NK-92 treated with Interleukin-12 subunit alpha and Interleukin-12 subunit beta, amount 100 ng/mL, for 24 hours (cell line): ENCODE measurements at regions not wholly inside any gene's neighbourhood (a gene's known extent, or its start where the extent isn't known, plus 50 kb on each side); places are given as distances from the start of the nearest gene placed in this dataset.
"Not testable (repeated sequence)": the region's sequence is repeated elsewhere in the genome, so short reads cannot be mapped to it uniquely, and the experiment has no call there.

ENCODE experiments used
- DNase-seq: peaks from one replicate; lab custom pipeline; 2025; lab: John Stamatoyannopoulos, UW

- DNase-seq, result no peak
These were observed 119.8 kb upstream of the PDE10A start for GRCh38 chr6:165782812-165783211.

GRCh38 chr6:165782134-165782533 is 119.1 kb upstream of the PDE10A start:
- DNase-seq, result no peak

GRCh38 chr6:165777680-165778079 is 114.6 kb upstream of the PDE10A start:
- no peak for DNase-seq

DNA sequence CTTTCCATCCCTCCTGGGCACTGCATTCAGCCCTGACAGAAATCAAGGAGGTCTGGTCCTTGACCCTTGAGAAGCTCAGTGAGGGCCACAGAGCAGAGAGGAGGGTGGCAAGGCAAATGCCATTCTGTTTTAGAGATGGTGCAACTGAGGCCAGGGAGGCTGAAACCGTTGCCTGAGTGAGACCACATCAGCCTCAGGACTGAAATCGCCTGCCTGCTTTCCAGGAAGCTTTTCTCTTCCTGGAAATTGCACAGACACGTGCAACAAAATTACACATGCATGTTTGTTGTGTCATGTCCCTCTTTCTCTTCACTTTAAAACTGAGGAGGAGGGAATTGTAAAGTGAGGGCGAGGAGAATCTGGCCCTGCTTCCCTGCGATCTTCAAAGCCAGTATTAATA is 113.7 kb upstream of the PDE10A start:
- no peak for DNase-seq

GRCh38 chr6:165775721-165776120 is 112.7 kb upstream of the PDE10A start:
- DNase-seq, result no peak

DNA sequence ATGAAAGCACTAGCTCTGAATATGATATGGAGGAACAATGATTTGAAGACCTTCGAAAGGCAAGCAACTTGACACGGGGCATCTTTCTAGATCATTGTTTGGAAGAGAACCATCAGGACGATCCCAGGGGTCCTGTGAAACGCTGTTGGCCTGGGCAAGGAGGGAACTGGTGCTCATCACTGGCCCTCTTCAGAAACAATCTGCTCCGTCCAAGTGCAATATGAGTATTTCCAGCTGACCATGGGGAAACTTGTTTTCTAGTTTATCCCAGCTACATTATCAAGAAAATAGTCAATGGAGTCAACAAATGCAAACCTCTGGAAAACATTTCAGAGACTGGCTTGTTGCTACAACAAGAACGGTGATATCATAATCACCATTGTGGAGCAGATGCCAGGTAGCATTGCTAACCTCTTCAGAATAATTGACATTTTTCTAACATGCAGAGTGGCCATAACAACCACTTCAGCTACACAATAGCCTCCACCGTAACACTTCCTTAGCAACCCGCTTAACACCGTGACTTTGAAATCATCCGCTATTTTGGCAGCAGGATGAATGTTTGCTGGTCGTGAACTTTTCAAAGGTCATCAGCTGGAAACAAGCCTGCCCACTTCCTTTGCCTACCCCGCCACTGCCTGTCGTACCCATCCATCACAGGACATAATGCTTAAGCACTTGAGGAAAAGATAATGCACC is 112.0 kb upstream of the PDE10A start:
- no peak for DNase-seq

DNA sequence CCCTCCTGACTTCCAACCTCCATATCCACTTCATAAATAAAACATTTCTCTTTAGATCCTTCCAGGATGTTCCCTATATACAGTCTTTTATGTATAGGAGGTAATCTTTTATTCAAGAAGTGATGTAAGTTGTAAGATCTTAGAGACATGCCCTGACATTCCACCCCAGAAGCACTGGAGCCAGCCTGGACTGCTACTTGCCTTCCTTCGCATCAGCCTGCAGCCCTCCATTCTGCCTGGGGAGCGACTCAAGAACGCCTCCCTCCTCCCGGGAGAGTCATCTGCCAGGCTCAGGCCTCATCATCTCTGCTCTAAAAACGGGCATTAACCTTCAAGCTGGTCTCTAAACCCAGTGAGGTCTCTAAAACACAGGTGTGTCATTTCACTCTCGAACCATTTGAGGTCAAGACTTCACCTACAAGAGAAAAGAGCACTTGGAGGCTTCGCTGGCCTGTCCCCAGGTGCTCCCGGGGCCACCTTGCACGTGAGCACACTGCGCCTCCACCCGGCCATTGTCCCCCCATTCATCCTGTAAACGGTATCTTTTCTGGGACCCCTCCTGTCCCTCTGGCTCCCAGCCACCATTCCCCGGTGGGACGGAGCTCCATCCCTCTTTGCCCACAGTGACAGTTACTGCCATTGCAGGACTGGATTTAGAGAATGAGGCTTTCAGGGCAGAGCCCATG is 107.5 kb upstream of the PDE10A start:
- DNase-seq, result no peak

GRCh38 chr6:165769884-165770283 is 106.8 kb upstream of the PDE10A start:
- no peak for DNase-seq

DNA sequence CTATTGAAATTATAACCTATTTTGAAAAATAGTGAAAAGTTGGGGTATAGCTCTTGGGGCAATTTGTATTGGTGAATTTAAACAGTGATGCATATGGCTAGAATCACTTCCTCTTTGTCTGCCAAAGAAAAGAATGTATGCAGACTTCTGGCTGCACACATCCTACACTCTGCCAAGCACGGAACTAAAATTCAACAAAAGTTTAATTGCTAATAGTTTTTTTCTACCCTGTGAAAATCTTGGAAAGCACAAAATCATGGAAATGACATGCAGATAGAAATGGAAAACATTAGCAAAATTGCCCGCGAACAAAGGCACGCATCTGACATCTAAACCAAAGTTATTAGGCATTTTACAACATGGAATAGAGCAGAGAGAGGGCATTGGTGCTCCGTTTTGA is 106.4 kb upstream of the PDE10A start:
- DNase-seq, result no peak

GRCh38 chr6:165768961-165769360 is 105.9 kb upstream of the PDE10A start:
- DNase-seq, result no peak

DNA sequence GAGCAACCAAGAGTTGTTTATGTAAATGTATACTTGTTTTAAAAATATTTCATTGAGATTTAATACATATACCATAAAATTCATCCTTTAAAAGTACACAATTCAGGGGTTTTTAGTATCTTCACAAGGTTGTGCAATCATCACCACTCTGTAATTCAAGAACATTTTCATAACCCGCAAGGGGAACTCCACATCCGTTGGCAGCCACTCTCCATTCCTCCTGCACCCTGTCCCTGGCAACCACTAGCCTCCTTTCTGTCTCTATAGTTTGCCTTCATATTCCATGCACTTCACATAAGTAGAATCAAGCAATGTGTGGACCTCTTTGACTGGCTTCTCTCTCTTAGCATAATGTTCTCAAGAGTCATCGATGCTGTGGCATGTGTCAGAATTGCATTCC is 104.2 kb upstream of the PDE10A start:
- no peak for DNase-seq

DNA sequence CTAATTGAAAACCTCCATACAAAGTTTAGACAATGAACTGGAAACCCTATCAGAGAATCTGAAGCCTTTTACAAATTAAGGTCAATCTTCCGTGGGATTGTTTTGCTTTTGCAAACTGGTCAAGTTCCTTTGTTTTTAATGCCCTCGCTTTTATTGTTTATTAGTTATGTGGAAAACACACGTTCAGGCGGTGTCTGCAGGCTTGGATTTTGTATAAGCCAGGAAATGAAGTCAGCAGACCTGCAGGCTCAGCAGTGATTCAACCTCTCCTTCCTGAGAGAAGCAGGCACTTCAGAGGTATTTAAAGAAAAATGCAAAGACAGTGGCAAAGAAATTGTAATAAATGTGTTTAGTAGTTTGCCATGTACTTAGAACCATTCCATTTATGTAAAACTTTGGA is 103.4 kb upstream of the PDE10A start:
- DNase-seq, result no peak

- DNase-seq, result no peak
These were observed 103.0 kb upstream of the PDE10A start for GRCh38 chr6:165766026-165766425.

GRCh38 chr6:165765256-165765655 is 102.2 kb upstream of the PDE10A start:
- DNase-seq, result not testable (repeated sequence)

DNA sequence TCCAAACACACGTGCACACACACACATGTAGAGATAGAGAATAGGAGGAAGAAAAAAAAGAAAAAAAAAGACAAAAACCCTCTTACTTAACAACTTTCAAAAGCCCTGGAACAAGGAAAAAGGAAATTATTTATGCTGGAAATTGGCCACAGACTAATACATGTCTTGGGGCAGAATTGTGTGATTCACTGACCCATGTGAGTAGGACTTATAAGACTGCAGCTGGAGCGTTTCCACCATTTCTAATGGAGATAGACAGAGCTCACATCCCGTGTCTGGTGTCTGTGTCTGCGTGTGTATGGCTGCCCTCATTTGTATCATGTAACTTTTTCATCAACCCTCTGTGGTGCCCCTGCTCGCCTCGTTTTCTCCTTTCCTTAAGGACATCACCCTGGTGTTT is 99.8 kb upstream of the PDE10A start:
- DNase-seq, result no peak

GRCh38 chr6:165762125-165762524 is 99.1 kb upstream of the PDE10A start:
- no peak for DNase-seq

DNA sequence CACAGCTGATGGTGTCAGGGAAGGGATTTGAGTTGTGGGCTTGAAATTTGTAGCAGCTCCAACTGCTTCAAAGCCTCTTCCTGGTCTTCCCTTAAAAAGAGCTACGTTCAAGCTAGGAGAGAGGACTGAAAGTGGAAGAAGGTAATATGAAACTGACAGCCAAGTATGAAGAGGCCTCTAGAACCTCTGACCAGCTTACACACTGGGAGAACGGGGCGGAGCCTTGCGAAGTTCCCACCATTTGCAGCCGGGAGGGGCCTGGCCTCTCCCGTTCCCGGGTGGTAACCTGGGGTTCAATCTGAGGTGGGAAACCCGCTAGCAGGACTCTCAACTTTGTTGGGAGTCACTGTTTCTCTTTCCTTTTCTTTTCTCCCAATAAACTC is 97.8 kb upstream of the PDE10A start:
- no peak for DNase-seq

- DNase-seq, result no peak
These were observed 97.2 kb upstream of the PDE10A start for GRCh38 chr6:165760126-165760802.

DNA sequence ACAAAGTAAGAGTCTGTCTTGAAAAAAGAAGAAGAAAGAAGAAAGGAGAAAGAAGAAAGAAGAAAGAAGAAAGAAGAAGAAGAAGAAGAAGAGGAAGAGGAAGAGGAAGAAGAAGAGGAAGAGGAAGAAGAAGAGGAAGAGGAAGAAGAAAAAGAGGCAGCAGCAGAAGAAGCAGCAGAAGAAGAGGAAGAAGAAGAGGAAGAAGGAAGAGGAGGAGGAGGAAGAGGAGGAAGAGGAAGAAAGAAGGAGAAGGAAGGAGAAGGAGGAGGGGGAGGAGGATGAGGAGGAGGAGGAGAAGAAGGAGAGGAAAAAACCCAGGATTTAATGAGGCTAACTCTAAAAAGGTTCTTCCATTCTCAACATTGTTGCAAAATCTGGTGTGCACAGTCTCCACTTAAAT is 95.4 kb upstream of the PDE10A start:
- DNase-seq, result no peak

- DNase-seq, result no peak
These were observed 92.5 kb upstream of the PDE10A start for GRCh38 chr6:165755583-165755982.

DNA sequence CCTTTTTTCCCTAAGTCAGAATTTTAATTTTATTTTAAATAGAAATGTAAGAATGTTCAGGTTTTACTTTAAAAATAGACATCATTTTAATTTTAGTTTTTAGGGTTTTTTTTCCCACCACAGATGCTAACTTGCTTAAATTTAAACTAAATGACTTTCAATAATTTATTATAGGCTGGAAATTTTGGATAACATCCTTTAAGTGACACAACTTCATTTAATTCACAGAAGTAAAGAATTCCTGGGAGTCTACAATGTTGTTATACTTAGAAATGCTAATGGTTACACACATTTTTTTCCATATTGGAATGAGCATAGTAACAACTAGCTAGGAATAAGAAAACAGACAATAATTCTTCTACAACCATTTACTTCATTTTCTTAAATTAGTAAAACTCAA is 90.5 kb upstream of the PDE10A start:
- DNase-seq, result no peak

- no peak for DNase-seq
These were observed 89.4 kb upstream of the PDE10A start for GRCh38 chr6:165752451-165752850.

- DNase-seq, result no peak
These were observed 88.4 kb upstream of the PDE10A start for GRCh38 chr6:165751486-165751885.
